Neural crest cell (in vitro differentiated cells): ENCODE measurements at regions not wholly inside any gene's neighbourhood (a gene's known extent, or its start where the extent isn't known, plus 50 kb on each side); places are given as distances from the start of the nearest gene placed in this dataset.

Experiments used
- DNase-seq: peaks from one replicate; pipeline ENCODE4 v3.0.0; 2021; ENCODE audit warnings: low read depth, mixed read lengths, low spot score
- H3K27ac Mint-ChIP-seq: one replicate; pipeline ENCODE4 v1.8.0; 2021; ENCODE audit warnings: mild to moderate bottlenecking, mixed read lengths; ENCODE audit not compliant: unreplicated experiment
- H3K27me3 Mint-ChIP-seq: 2 replicates; pipeline ENCODE4 v1.8.0; 2021; ENCODE audit warnings: low read depth, mild to moderate bottlenecking, mixed read lengths
- H3K36me3 Mint-ChIP-seq: 2 replicates; pipeline ENCODE4 v1.8.0; 2021; ENCODE audit warnings: low read depth, mild to moderate bottlenecking, mixed read lengths
- H3K4me1 Mint-ChIP-seq: 2 replicates; pipeline ENCODE4 v1.8.0; 2021; ENCODE audit warnings: mixed read lengths
- H3K4me3 Mint-ChIP-seq: one replicate; pipeline ENCODE4 v1.8.0; 2021; ENCODE audit warnings: mild to moderate bottlenecking, mixed read lengths
- H3K9me3 Mint-ChIP-seq: 2 replicates; pipeline ENCODE4 v1.8.0; 2021; ENCODE audit warnings: mixed read lengths
- CTCF ChIP-seq: fragments of 200-600 bp; sonication (generic); conservative IDR thresholded peaks from 2 replicates; pipeline ENCODE4 v1.5.0; 2021; ENCODE audit warnings: antibody characterized with exemption, mild to moderate bottlenecking

GRCh38 chr3:27885641-27886040 lies 163.5 kb upstream of the EOMES start:
- TF ChIP-seq CTCF: no peak
- no peak overlapping the region for H3K27ac Mint-ChIP-seq
- no peak overlapping the region for H3K4me3 Mint-ChIP-seq
- no peaks in the 10 kb centered on the region for H3K36me3 Mint-ChIP-seq
- DNase-seq: no peak
- H3K4me1 Mint-ChIP-seq: peaks cover 5% of the 10 kb centered on the region
- H3K9me3 Mint-ChIP-seq: no peaks in the 10 kb centered on the region
- H3K27me3 Mint-ChIP-seq: peaks cover 6% of the 10 kb centered on the region

GRCh38 chr3:27888562-27888961 lies 166.4 kb upstream of the EOMES start:
- no peak overlapping the region for H3K4me3 Mint-ChIP-seq
- peaks cover 7% of the 10 kb centered on the region for H3K36me3 Mint-ChIP-seq
- no peak overlapping the region for H3K27ac Mint-ChIP-seq
- H3K4me1 Mint-ChIP-seq: no peaks in the 10 kb centered on the region
- peaks cover 4% of the 10 kb centered on the region for H3K9me3 Mint-ChIP-seq
- DNase-seq: no peak
- H3K27me3 Mint-ChIP-seq: peaks cover 6% of the 10 kb centered on the region
- TF ChIP-seq CTCF: no peak

GRCh38 chr3:27889745-27890144 lies 167.6 kb upstream of the EOMES start:
- H3K4me3 Mint-ChIP-seq: no peak overlapping the region
- peaks cover 7% of the 10 kb centered on the region for H3K36me3 Mint-ChIP-seq
- peaks cover 6% of the 10 kb centered on the region for H3K27me3 Mint-ChIP-seq
- no peaks in the 10 kb centered on the region for H3K4me1 Mint-ChIP-seq
- peaks cover 9% of the 10 kb centered on the region for H3K9me3 Mint-ChIP-seq
- no peak for DNase-seq
- no peak overlapping the region for H3K27ac Mint-ChIP-seq
- no peak for TF ChIP-seq CTCF

- H3K9me3 Mint-ChIP-seq: no peaks in the 10 kb centered on the region
- H3K4me3 Mint-ChIP-seq: no peak overlapping the region
- H3K27ac Mint-ChIP-seq: no peak overlapping the region
- H3K36me3 Mint-ChIP-seq: peaks cover 3% of the 10 kb centered on the region
- H3K27me3 Mint-ChIP-seq: no peaks in the 10 kb centered on the region
- H3K4me1 Mint-ChIP-seq: no peaks in the 10 kb centered on the region
- DNase-seq: no peak
- no peak for TF ChIP-seq CTCF
These were observed 178.2 kb upstream of the EOMES start for GRCh38 chr3:27900316-27900715.

- no peak overlapping the region for H3K27ac Mint-ChIP-seq
- H3K9me3 Mint-ChIP-seq: no peaks in the 10 kb centered on the region
- no peak overlapping the region for H3K4me3 Mint-ChIP-seq
- TF ChIP-seq CTCF: no peak
- DNase-seq: no peak
- no peaks in the 10 kb centered on the region for H3K27me3 Mint-ChIP-seq
- H3K36me3 Mint-ChIP-seq: no peaks in the 10 kb centered on the region
- no peaks in the 10 kb centered on the region for H3K4me1 Mint-ChIP-seq
These were observed 181.3 kb upstream of the EOMES start for GRCh38 chr3:27903446-27903845.

GRCh38 chr3:27905625-27906024 lies 183.5 kb upstream of the EOMES start:
- no peaks in the 10 kb centered on the region for H3K9me3 Mint-ChIP-seq
- H3K27me3 Mint-ChIP-seq: no peaks in the 10 kb centered on the region
- H3K36me3 Mint-ChIP-seq: no peaks in the 10 kb centered on the region
- no peak overlapping the region for H3K4me3 Mint-ChIP-seq
- no peaks in the 10 kb centered on the region for H3K4me1 Mint-ChIP-seq
- TF ChIP-seq CTCF: no peak
- no peak overlapping the region for H3K27ac Mint-ChIP-seq
- DNase-seq: no peak
